GM23338 (cell line): ENCODE measurements at regions not wholly inside any gene's neighbourhood (a gene's known extent, or its start where the extent isn't known, plus 50 kb on each side); places are given as distances from the start of the nearest gene placed in this dataset.

ENCODE experiments used
- CREB1 ChIP-seq: fragments of 250-450 bp; sonication (Bioruptor Pico); IDR thresholded peaks from 2 replicates; pipeline ENCODE4 v1.5.0; 2020; ENCODE audit warnings: low read depth, mild to moderate bottlenecking, moderate library complexity
- EZH2 ChIP-seq: fragments of 200-600 bp; sonication (generic); IDR thresholded peaks from one replicate; pipeline ENCODE4 v1.8.0; 2017; ENCODE audit warnings: antibody characterized with exemption, mild to moderate bottlenecking, low read depth; ENCODE audit not compliant: unreplicated experiment
- EZH2phosphoT487 ChIP-seq: fragments of 200-600 bp; sonication (generic); IDR thresholded peaks from one replicate; pipeline ENCODE4 v1.8.1; 2018; ENCODE audit warnings: antibody characterized with exemption; ENCODE audit not compliant: unreplicated experiment
- JUNB ChIP-seq: IDR thresholded peaks from one replicate; pipeline ENCODE4 v1.6.1; 2016; ENCODE audit warnings: antibody characterized with exemption; ENCODE audit not compliant: unreplicated experiment
- POLR2AphosphoS5 ChIP-seq: IDR thresholded peaks from 2 replicates; pipeline ENCODE4 v1.6.1; 2016; ENCODE audit warnings: antibody characterized with exemption, low read depth
- ZNF331 ChIP-seq: fragments of 250-450 bp; sonication (Bioruptor Pico); IDR thresholded peaks from 2 replicates; pipeline ENCODE4 v1.5.0; 2020; ENCODE audit warnings: low read depth, mild to moderate bottlenecking, moderate library complexity
- TF ChIP-seq, protein P1 (sequence below), 2 experiments: fragments of 200-600 bp in 1 of 2; sonication (generic) in 1 of 2; conservative IDR thresholded peaks; 2 replicates each; pipeline versions ENCODE4 v1.5.1 to v1.6.1; 2016 to 2017; ENCODE audit warnings: antibody characterized with exemption in 2 of 2, low read depth in 2 of 2, mild to moderate bottlenecking in 2 of 2, moderate library complexity in 1 of 2
- TF ChIP-seq, protein P2 (sequence below): IDR thresholded peaks from one replicate; pipeline ENCODE4 v1.6.1; 2018; ENCODE audit warnings: antibody characterized with exemption; ENCODE audit not compliant: unreplicated experiment

DNA sequence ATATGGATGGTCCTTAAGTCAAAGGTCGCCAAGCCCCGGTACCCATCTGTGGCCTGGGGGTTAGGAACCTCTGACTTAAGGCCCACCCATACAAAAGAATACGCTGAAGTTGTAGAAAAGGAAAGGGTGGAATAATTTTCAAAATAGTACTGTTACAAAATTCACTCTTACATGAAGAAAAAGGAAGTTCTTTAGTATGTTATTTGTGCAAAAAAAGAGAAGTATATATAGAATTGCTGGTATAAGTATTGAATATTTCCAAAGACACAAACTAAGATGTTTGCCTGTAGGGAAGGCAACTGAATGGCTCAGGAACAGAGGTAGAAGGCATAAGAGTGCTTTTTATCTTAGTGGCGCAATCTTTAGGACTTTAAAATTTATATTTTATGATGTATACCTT is 78.7 kb downstream of the PRLHR start:
- TF ChIP-seq ZNF331 (no peak), POLR2AphosphoS5 (no peak), JUNB (no peak), EZH2 (no peak), EZH2phosphoT487 (no peak), CREB1 (no peak)
- TF ChIP-seq, protein P1, sequence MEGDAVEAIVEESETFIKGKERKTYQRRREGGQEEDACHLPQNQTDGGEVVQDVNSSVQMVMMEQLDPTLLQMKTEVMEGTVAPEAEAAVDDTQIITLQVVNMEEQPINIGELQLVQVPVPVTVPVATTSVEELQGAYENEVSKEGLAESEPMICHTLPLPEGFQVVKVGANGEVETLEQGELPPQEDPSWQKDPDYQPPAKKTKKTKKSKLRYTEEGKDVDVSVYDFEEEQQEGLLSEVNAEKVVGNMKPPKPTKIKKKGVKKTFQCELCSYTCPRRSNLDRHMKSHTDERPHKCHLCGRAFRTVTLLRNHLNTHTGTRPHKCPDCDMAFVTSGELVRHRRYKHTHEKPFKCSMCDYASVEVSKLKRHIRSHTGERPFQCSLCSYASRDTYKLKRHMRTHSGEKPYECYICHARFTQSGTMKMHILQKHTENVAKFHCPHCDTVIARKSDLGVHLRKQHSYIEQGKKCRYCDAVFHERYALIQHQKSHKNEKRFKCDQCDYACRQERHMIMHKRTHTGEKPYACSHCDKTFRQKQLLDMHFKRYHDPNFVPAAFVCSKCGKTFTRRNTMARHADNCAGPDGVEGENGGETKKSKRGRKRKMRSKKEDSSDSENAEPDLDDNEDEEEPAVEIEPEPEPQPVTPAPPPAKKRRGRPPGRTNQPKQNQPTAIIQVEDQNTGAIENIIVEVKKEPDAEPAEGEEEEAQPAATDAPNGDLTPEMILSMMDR (conservative IDR thresholded peaks at IDR 0.05; ENCODE audit: low read depth in 2 of 2): no peak
- TF ChIP-seq, protein P2, sequence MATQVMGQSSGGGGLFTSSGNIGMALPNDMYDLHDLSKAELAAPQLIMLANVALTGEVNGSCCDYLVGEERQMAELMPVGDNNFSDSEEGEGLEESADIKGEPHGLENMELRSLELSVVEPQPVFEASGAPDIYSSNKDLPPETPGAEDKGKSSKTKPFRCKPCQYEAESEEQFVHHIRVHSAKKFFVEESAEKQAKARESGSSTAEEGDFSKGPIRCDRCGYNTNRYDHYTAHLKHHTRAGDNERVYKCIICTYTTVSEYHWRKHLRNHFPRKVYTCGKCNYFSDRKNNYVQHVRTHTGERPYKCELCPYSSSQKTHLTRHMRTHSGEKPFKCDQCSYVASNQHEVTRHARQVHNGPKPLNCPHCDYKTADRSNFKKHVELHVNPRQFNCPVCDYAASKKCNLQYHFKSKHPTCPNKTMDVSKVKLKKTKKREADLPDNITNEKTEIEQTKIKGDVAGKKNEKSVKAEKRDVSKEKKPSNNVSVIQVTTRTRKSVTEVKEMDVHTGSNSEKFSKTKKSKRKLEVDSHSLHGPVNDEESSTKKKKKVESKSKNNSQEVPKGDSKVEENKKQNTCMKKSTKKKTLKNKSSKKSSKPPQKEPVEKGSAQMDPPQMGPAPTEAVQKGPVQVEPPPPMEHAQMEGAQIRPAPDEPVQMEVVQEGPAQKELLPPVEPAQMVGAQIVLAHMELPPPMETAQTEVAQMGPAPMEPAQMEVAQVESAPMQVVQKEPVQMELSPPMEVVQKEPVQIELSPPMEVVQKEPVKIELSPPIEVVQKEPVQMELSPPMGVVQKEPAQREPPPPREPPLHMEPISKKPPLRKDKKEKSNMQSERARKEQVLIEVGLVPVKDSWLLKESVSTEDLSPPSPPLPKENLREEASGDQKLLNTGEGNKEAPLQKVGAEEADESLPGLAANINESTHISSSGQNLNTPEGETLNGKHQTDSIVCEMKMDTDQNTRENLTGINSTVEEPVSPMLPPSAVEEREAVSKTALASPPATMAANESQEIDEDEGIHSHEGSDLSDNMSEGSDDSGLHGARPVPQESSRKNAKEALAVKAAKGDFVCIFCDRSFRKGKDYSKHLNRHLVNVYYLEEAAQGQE: no peak
